ENCODE measurements at regions not wholly inside any gene's neighbourhood (a gene's known extent, or its start where the extent isn't known, plus 50 kb on each side); places are given as distances from the start of the nearest gene placed in this dataset.

DNA sequence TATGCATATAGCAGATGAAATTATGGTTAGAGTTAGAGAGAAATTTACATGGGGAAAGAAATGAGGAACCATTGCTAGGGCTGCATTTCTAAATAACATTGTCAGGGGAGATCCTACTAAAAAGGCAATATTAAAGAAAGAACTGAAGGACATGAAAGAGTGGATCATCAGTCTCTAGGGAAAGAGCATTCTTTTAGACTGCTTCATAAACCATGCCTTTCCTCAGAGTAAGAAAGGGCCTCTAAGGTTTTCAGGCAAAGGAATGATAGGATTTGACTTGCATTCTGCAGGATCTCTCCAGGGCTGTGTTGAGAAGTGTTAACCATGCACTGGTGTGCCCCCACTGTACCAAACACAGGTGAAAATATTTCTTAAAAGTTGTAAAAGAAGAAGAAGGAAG is 385.4 kb upstream of the MAD2L1 start:
- intact Hi-C loops (cut with micrococcal nuclease; ENCODE audit: unreplicated experiment): no loop called here
- no peak for DNase-seq (ENCODE audit: low spot score)
- H3K4me1 ChIP-seq (ENCODE audit: insufficient read depth, low read length, poor library complexity, severe bottlenecking): no peaks in the 10 kb centered on the region
- ChIA-PET POLR2A (ENCODE audit: low non-redundant PET) (no interaction called here), CTCF (no interaction called here)
- TF ChIP-seq EZH2 (IDR thresholded peaks at IDR 0.05; ENCODE audit: borderline replicate concordance, low read depth, low read length, poor library complexity, severe bottlenecking): no peak
- TF ChIP-seq, protein P1, sequence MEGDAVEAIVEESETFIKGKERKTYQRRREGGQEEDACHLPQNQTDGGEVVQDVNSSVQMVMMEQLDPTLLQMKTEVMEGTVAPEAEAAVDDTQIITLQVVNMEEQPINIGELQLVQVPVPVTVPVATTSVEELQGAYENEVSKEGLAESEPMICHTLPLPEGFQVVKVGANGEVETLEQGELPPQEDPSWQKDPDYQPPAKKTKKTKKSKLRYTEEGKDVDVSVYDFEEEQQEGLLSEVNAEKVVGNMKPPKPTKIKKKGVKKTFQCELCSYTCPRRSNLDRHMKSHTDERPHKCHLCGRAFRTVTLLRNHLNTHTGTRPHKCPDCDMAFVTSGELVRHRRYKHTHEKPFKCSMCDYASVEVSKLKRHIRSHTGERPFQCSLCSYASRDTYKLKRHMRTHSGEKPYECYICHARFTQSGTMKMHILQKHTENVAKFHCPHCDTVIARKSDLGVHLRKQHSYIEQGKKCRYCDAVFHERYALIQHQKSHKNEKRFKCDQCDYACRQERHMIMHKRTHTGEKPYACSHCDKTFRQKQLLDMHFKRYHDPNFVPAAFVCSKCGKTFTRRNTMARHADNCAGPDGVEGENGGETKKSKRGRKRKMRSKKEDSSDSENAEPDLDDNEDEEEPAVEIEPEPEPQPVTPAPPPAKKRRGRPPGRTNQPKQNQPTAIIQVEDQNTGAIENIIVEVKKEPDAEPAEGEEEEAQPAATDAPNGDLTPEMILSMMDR (conservative IDR thresholded peaks at IDR 0.05; ENCODE audit: low read depth, low read length): no peak
- no peak overlapping the region for H3K4me3 ChIP-seq (ENCODE audit: low read depth, low read length, poor library complexity, severe bottlenecking)
- no peaks in the 10 kb centered on the region for H3K36me3 ChIP-seq (ENCODE audit: insufficient read depth, low read length, poor library complexity, severe bottlenecking)
- no TSS peak for BruUV-seq (replicated peaks)
- H3K27ac ChIP-seq (ENCODE audit: low read depth, low read length, poor library complexity, severe bottlenecking): no peak overlapping the region
- no peaks in the 10 kb centered on the region for H3K27me3 ChIP-seq (replicated peaks; ENCODE audit: insufficient read depth, low read depth, low read length, poor library complexity)
- H3K9me3 ChIP-seq (ENCODE audit: low read depth, low read length, poor library complexity, severe bottlenecking): no peaks in the 10 kb centered on the region

DNA sequence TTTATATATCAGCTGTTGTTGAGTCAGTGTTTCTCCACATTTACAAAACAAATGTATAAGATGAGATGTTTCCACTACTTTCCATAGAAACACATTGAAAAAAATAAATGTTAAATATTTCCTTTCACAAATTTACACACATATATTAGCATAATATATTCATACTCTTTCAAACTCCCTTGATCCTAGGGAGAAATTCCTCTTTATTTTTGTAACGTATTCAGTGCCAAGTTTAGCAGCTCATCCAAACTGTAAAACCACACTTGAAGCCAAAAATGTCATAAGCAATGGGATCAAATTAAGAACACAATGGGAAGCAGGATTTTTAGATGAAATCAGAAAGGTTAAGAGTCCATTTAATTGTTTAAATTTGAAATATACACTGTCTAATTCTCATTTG is 381.1 kb upstream of the MAD2L1 start:
- Histone ChIP-seq H3K36me3 (ENCODE audit: insufficient read depth, low read length, poor library complexity, severe bottlenecking) (no peaks in the 10 kb centered on the region), H3K27ac (ENCODE audit: low read depth, low read length, poor library complexity, severe bottlenecking) (no peak overlapping the region), H3K4me3 (ENCODE audit: low read depth, low read length, poor library complexity, severe bottlenecking) (no peak overlapping the region), H3K27me3 (replicated peaks; ENCODE audit: insufficient read depth, low read depth, low read length, poor library complexity) (no peaks in the 10 kb centered on the region), H3K4me1 (ENCODE audit: insufficient read depth, low read length, poor library complexity, severe bottlenecking) (no peaks in the 10 kb centered on the region), H3K9me3 (ENCODE audit: low read depth, low read length, poor library complexity, severe bottlenecking) (no peaks in the 10 kb centered on the region)
- no TSS peak for BruUV-seq (replicated peaks)
- no peak for TF ChIP-seq EZH2 (IDR thresholded peaks at IDR 0.05; ENCODE audit: borderline replicate concordance, low read depth, low read length, poor library complexity, severe bottlenecking)
- TF ChIP-seq, protein P1 (conservative IDR thresholded peaks at IDR 0.05; ENCODE audit: low read depth, low read length): no peak
- CTCF ChIA-PET: no interaction called here
- no peak for DNase-seq (ENCODE audit: low spot score)
- POLR2A ChIA-PET (ENCODE audit: low non-redundant PET): no interaction called here
- intact Hi-C loops (cut with micrococcal nuclease; ENCODE audit: unreplicated experiment): no loop called here

DNA sequence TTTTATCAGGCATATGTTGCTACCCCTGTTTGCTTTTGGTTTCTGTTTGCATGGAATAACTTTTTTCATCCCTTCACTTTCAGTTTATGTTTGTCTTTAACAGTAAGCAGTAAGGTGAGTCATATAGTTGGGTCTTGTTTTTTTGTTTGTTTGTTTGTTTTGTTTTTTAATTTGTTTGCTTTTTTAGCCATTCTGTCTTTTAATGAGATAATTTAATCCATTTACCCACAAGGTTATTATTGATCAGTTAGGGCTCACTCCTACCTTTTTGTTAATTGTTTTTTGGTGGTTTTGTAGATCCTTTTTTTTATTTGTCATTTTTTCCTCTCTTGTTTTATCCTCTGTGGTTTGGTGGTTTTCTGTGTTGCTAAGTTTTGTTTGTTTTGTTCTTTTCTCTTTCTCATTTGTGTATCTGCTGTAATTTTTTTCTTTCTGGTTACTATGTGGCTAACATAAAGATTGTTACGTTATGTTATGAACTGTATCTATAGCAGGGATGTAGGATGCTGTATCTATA is 379.5 kb upstream of the MAD2L1 start:
- intact Hi-C loops (cut with micrococcal nuclease; ENCODE audit: unreplicated experiment): no loop called here
- POLR2A ChIA-PET (ENCODE audit: low non-redundant PET): no interaction called here
- Histone ChIP-seq H3K27ac (ENCODE audit: low read depth, low read length, poor library complexity, severe bottlenecking) (no peak overlapping the region), H3K4me1 (ENCODE audit: insufficient read depth, low read length, poor library complexity, severe bottlenecking) (no peaks in the 10 kb centered on the region), H3K27me3 (replicated peaks; ENCODE audit: insufficient read depth, low read depth, low read length, poor library complexity) (no peaks in the 10 kb centered on the region), H3K36me3 (ENCODE audit: insufficient read depth, low read length, poor library complexity, severe bottlenecking) (no peaks in the 10 kb centered on the region), H3K9me3 (ENCODE audit: low read depth, low read length, poor library complexity, severe bottlenecking) (no peaks in the 10 kb centered on the region), H3K4me3 (ENCODE audit: low read depth, low read length, poor library complexity, severe bottlenecking) (no peak overlapping the region)
- TF ChIP-seq, protein P1 (conservative IDR thresholded peaks at IDR 0.05; ENCODE audit: low read depth, low read length): no peak
- no peak for TF ChIP-seq EZH2 (IDR thresholded peaks at IDR 0.05; ENCODE audit: borderline replicate concordance, low read depth, low read length, poor library complexity, severe bottlenecking)
- DNase-seq (ENCODE audit: low spot score): no peak
- CTCF ChIA-PET: no interaction called here
- no TSS peak for BruUV-seq (replicated peaks)
